Large intestine (tissue), 3 donors: ENCODE measurements at regions not wholly inside any gene's neighbourhood (a gene's known extent, or its start where the extent isn't known, plus 50 kb on each side); places are given as distances from the start of the nearest gene placed in this dataset.

Experiments
- DNase-seq, 2 donors: peaks; one replicate each; pipeline versions ENCODE4 v3.0.0 to v3.0.0-alpha.2; 2013
- H3K27ac ChIP-seq: one replicate; pipeline ENCODE4 v1.5.1; 2013; ENCODE audit warnings: low read length
- H3K27me3 ChIP-seq: 2 replicates; pipeline ENCODE4 v1.6.1; 2013; ENCODE audit warnings: low read length; ENCODE audit not compliant: control insufficient read depth, insufficient read depth
- H3K36me3 ChIP-seq: 2 replicates; pipeline ENCODE4 v1.6.1; 2013; ENCODE audit warnings: low read length; ENCODE audit not compliant: control insufficient read depth, insufficient read depth
- H3K4me1 ChIP-seq: one replicate; pipeline ENCODE4 v1.6.1; 2013; ENCODE audit warnings: low read length; ENCODE audit not compliant: control insufficient read depth, insufficient read depth
- H3K4me3 ChIP-seq: one replicate; pipeline ENCODE4 v1.5.1; 2013; ENCODE audit warnings: low read length
- H3K9me3 ChIP-seq: one replicate; pipeline ENCODE4 v1.6.1; 2013; ENCODE audit warnings: mild to moderate bottlenecking, low read depth, low read length, moderate library complexity; ENCODE audit not compliant: control insufficient read depth
- WGBS: methylation state at CpG from one replicate; pipeline ENCODE4 v1.1.5; 2013; ENCODE audit warnings: low lambda C conversion rate; ENCODE audit not compliant: insufficient coverage; 5-methylcytosine and 5-hydroxymethylcytosine counted together

GRCh38 chr18:5091741-5092140 is 105.3 kb downstream of the AKAIN1 start:
- no peak overlapping the region for H3K27ac ChIP-seq
- no CpG with 5 or more reads among the region's 2 CpGs for WGBS
- no peak for DNase-seq
- no peak overlapping the region for H3K4me3 ChIP-seq
- no peaks in the 10 kb centered on the region for H3K9me3 ChIP-seq
- H3K36me3 ChIP-seq, result no peaks in the 10 kb centered on the region
- H3K4me1 ChIP-seq, result no peaks in the 10 kb centered on the region
- no peaks in the 10 kb centered on the region for H3K27me3 ChIP-seq

- no peak overlapping the region for H3K27ac ChIP-seq
- H3K36me3 ChIP-seq, result no peaks in the 10 kb centered on the region
- H3K27me3 ChIP-seq, result no peaks in the 10 kb centered on the region
- no peaks in the 10 kb centered on the region for H3K4me1 ChIP-seq
- H3K9me3 ChIP-seq, result no peaks in the 10 kb centered on the region
- DNase-seq, result no peak
- no CpG with 5 or more reads among the region's 3 CpGs for WGBS
- H3K4me3 ChIP-seq, result no peak overlapping the region
Observed at GRCh38 chr18:5075297-5075696, 121.8 kb downstream of the AKAIN1 start.

- Histone ChIP-seq H3K27me3 (no peaks in the 10 kb centered on the region), H3K4me3 (no peak overlapping the region), H3K36me3 (no peaks in the 10 kb centered on the region), H3K27ac (no peak overlapping the region), H3K9me3 (no peaks in the 10 kb centered on the region), H3K4me1 (no peaks in the 10 kb centered on the region)
- WGBS, result no CpG with 5 or more reads among the region's 9 CpGs
- peak in 1 of 2 donors; percentile 14 for DNase-seq
Observed at GRCh38 chr18:5073026-5073944, 123.8 kb downstream of the AKAIN1 start.

GRCh38 chr18:5068851-5069250 is 128.2 kb downstream of the AKAIN1 start:
- H3K27me3 ChIP-seq, result no peaks in the 10 kb centered on the region
- WGBS, result 80% methylated on average over 1 of the region's 3 CpGs
- no peak for DNase-seq
- no peaks in the 10 kb centered on the region for H3K4me1 ChIP-seq
- H3K4me3 ChIP-seq, result no peak overlapping the region
- no peaks in the 10 kb centered on the region for H3K9me3 ChIP-seq
- no peaks in the 10 kb centered on the region for H3K36me3 ChIP-seq
- H3K27ac ChIP-seq, result no peak overlapping the region

- no peaks in the 10 kb centered on the region for H3K27me3 ChIP-seq
- DNase-seq, result no peak
- H3K36me3 ChIP-seq, result no peaks in the 10 kb centered on the region
Observed at GRCh38 chr18:5066380-5066977, 130.6 kb downstream of the AKAIN1 start.

GRCh38 chr18:5065615-5066014 is 131.4 kb downstream of the AKAIN1 start:
- H3K4me3 ChIP-seq, result no peak overlapping the region
- no CpG with 5 or more reads among the region's 2 CpGs for WGBS
- no peaks in the 10 kb centered on the region for H3K9me3 ChIP-seq
- H3K27ac ChIP-seq, result no peak overlapping the region
- no peaks in the 10 kb centered on the region for H3K4me1 ChIP-seq
- H3K36me3 ChIP-seq, result no peaks in the 10 kb centered on the region
- no peaks in the 10 kb centered on the region for H3K27me3 ChIP-seq
- DNase-seq, result no peak

More at GRCh38 chr18:5066380-5066977, 130.6 kb downstream of the AKAIN1 start:
- Histone ChIP-seq H3K9me3 (no peaks in the 10 kb centered on the region), H3K4me3 (no peak overlapping the region), H3K4me1 (no peaks in the 10 kb centered on the region), H3K27ac (no peak overlapping the region)
- WGBS, result no CpG with 5 or more reads among the region's 2 CpGs

GRCh38 chr18:5064841-5065370 is 132.2 kb downstream of the AKAIN1 start:
- DNase-seq, result no peak

GRCh38 chr18:5061785-5062184 is 135.3 kb downstream of the AKAIN1 start:
- Histone ChIP-seq H3K27me3 (no peaks in the 10 kb centered on the region), H3K9me3 (no peaks in the 10 kb centered on the region), H3K36me3 (no peaks in the 10 kb centered on the region), H3K4me3 (no peak overlapping the region), H3K4me1 (no peaks in the 10 kb centered on the region), H3K27ac (no peak overlapping the region)
- no peak for DNase-seq
- no CpG with 5 or more reads among the region's 2 CpGs for WGBS

More at GRCh38 chr18:5064841-5065370, 132.2 kb downstream of the AKAIN1 start:
- no CpG with 5 or more reads among the region's 5 CpGs for WGBS
- Histone ChIP-seq H3K4me1 (no peaks in the 10 kb centered on the region), H3K4me3 (no peak overlapping the region), H3K36me3 (no peaks in the 10 kb centered on the region), H3K27ac (no peak overlapping the region), H3K9me3 (no peaks in the 10 kb centered on the region), H3K27me3 (no peaks in the 10 kb centered on the region)

- Histone ChIP-seq H3K9me3 (no peaks in the 10 kb centered on the region), H3K27me3 (no peaks in the 10 kb centered on the region), H3K4me1 (no peaks in the 10 kb centered on the region), H3K4me3 (no peak overlapping the region), H3K36me3 (no peaks in the 10 kb centered on the region), H3K27ac (no peak overlapping the region)
- 100% methylated on average over 1 of the region's 3 CpGs for WGBS
- DNase-seq, result no peak
Observed at GRCh38 chr18:5060543-5060942, 136.5 kb downstream of the AKAIN1 start.

GRCh38 chr18:5059696-5060032 is 137.4 kb downstream of the AKAIN1 start:
- Histone ChIP-seq H3K4me1 (no peaks in the 10 kb centered on the region), H3K27ac (no peak overlapping the region), H3K9me3 (no peaks in the 10 kb centered on the region), H3K36me3 (no peaks in the 10 kb centered on the region), H3K27me3 (no peaks in the 10 kb centered on the region), H3K4me3 (no peak overlapping the region)
- DNase-seq, result no peak
- WGBS, result no CpG with 5 or more reads among the region's 2 CpGs
